ENCODE measurements at regions not wholly inside any gene's neighbourhood (a gene's known extent, or its start where the extent isn't known, plus 50 kb on each side); places are given as distances from the start of the nearest gene placed in this dataset.

GRCh38 chr13:34546344-34547250 lies 395.5 kb upstream of the NBEA start:
- Histone ChIP-seq H3K4me1 (ENCODE audit: insufficient read depth, low read length, poor library complexity, severe bottlenecking) (no peaks in the 10 kb centered on the region), H3K27me3 (ENCODE audit: insufficient read depth, low read length, poor library complexity, severe bottlenecking) (no peaks in the 10 kb centered on the region), H3K4me2 (ENCODE audit: low read depth, low read length, poor library complexity, severe bottlenecking) (no peak overlapping the region), H3K4me3 (ENCODE audit: low read length, poor library complexity, severe bottlenecking) (no peak overlapping the region), H3K79me2 (ENCODE audit: insufficient read depth, low read length) (no peaks in the 10 kb centered on the region), H4K20me1 (ENCODE audit: insufficient read depth, low read length, poor library complexity, severe bottlenecking) (no peaks in the 10 kb centered on the region), H3K9me2 (replicated peaks; ENCODE audit: low read depth, low read length) (0 out of 2 replicates have a peak, but pooled peaks cover 4% of the 10 kb centered on the region), H3K9me3 (ENCODE audit: insufficient read depth, low read depth, low read length) (no peaks in the 10 kb centered on the region), H3K9ac (ENCODE audit: low read depth, low read length, poor library complexity, severe bottlenecking) (no peak overlapping the region), H3F3A (ENCODE audit: low read depth) (no peaks in the 10 kb centered on the region), H3K36me3 (ENCODE audit: insufficient read depth, low read length) (no peaks in the 10 kb centered on the region), H2AFZ (ENCODE audit: low read length) (no peak overlapping the region)
- TF ChIP-seq EZH2phosphoT487 (IDR thresholded peaks at IDR 0.05; ENCODE audit: borderline replicate concordance) (no peak), CTCF (conservative IDR thresholded peaks at IDR 0.05; ENCODE audit: low read length) (no peak)

GRCh38 chr13:34547929-34548328 lies 394.1 kb upstream of the NBEA start:
- Histone ChIP-seq H3K4me3 (ENCODE audit: low read length, poor library complexity, severe bottlenecking) (no peak overlapping the region), H4K20me1 (ENCODE audit: insufficient read depth, low read length, poor library complexity, severe bottlenecking) (no peaks in the 10 kb centered on the region), H3K9me3 (ENCODE audit: insufficient read depth, low read depth, low read length) (no peaks in the 10 kb centered on the region), H3K9me2 (replicated peaks; ENCODE audit: low read depth, low read length) (0 out of 2 replicates have a peak, but pooled peaks cover 4% of the 10 kb centered on the region), H3K4me1 (ENCODE audit: insufficient read depth, low read length, poor library complexity, severe bottlenecking) (no peaks in the 10 kb centered on the region), H3F3A (ENCODE audit: low read depth) (no peaks in the 10 kb centered on the region), H3K9ac (ENCODE audit: low read depth, low read length, poor library complexity, severe bottlenecking) (no peak overlapping the region), H3K79me2 (ENCODE audit: insufficient read depth, low read length) (no peaks in the 10 kb centered on the region), H2AFZ (ENCODE audit: low read length) (no peak overlapping the region), H3K36me3 (ENCODE audit: insufficient read depth, low read length) (no peaks in the 10 kb centered on the region), H3K27me3 (ENCODE audit: insufficient read depth, low read length, poor library complexity, severe bottlenecking) (no peaks in the 10 kb centered on the region), H3K4me2 (ENCODE audit: low read depth, low read length, poor library complexity, severe bottlenecking) (no peak overlapping the region)
- no peak for TF ChIP-seq CTCF (conservative IDR thresholded peaks at IDR 0.05; ENCODE audit: low read length)
- no peak for TF ChIP-seq EZH2phosphoT487 (IDR thresholded peaks at IDR 0.05; ENCODE audit: borderline replicate concordance)

- Histone ChIP-seq H3K9me3 (ENCODE audit: insufficient read depth, low read depth, low read length) (no peaks in the 10 kb centered on the region; the same call in 1 of the 2 replicates), H3F3A (ENCODE audit: low read depth) (no peaks in the 10 kb centered on the region), H2AFZ (ENCODE audit: low read length) (no peak overlapping the region), H3K36me3 (ENCODE audit: insufficient read depth, low read length) (no peaks in the 10 kb centered on the region), H4K20me1 (ENCODE audit: insufficient read depth, low read length, poor library complexity, severe bottlenecking) (no peaks in the 10 kb centered on the region), H3K4me3 (ENCODE audit: low read length, poor library complexity, severe bottlenecking) (no peak overlapping the region), H3K9me2 (replicated peaks; ENCODE audit: low read depth, low read length) (0 out of 2 replicates have a peak, but pooled peaks cover 4% of the 10 kb centered on the region), H3K27me3 (ENCODE audit: insufficient read depth, low read length, poor library complexity, severe bottlenecking) (no peaks in the 10 kb centered on the region), H3K79me2 (ENCODE audit: insufficient read depth, low read length) (no peaks in the 10 kb centered on the region), H3K9ac (ENCODE audit: low read depth, low read length, poor library complexity, severe bottlenecking) (no peak overlapping the region), H3K4me1 (ENCODE audit: insufficient read depth, low read length, poor library complexity, severe bottlenecking) (no peaks in the 10 kb centered on the region), H3K4me2 (ENCODE audit: low read depth, low read length, poor library complexity, severe bottlenecking) (no peak overlapping the region)
- TF ChIP-seq EZH2phosphoT487 (IDR thresholded peaks at IDR 0.05; ENCODE audit: borderline replicate concordance) (no peak), CTCF (conservative IDR thresholded peaks at IDR 0.05; ENCODE audit: low read length) (no peak)
These were observed 388.7 kb upstream of the NBEA start for GRCh38 chr13:34553376-34553775.
